ENCODE measurements at regions not wholly inside any gene's neighbourhood (a gene's known extent, or its start where the extent isn't known, plus 50 kb on each side); places are given as distances from the start of the nearest gene placed in this dataset.

- Mint-ChIP-seq H3K27me3 (ENCODE audit: low read depth) (peaks cover 3% of the 10 kb centered on the region; the same call in 1 of the 2 replicates), H3K4me1 (peaks cover 5 to 8% of the 10 kb centered on the region in 2 experiments; a peak in 3 of 4 replicates), H3K36me3 (ENCODE audit: insufficient read depth in 1 of 3, low read depth in 3 of 3) (no peaks in the 10 kb centered on the region), H3K27ac (no peak overlapping the region), H3K4me3 (no peak overlapping the region), H3K9me3 (no peaks in the 10 kb centered on the region; a peak in 1 of 5 replicates)
- no peak overlapping the region for H3T11ph ChIP-seq (ENCODE audit: low read length)
- no peaks in the 10 kb centered on the region for H3K9me3 ChIP-seq (ENCODE audit: control insufficient read depth, low read depth, low read length)
- no peak overlapping the region for H3K4me2 ChIP-seq (ENCODE audit: insufficient read depth, insufficient read length, low read length)
- no peak overlapping the region for H2AK5ac ChIP-seq (ENCODE audit: insufficient read length, low read length)
- no peak overlapping the region for H3K23ac ChIP-seq (ENCODE audit: insufficient read length, low read depth, low read length)
- H2BK15ac ChIP-seq (ENCODE audit: low read depth, low read length) = no peak overlapping the region
- WGBS (ENCODE audit: extremely low coverage, insufficient read length, low lambda C conversion rate) = no CpG with 5 or more reads among the region's 1 CpG
- no peak overlapping the region for H3K4ac ChIP-seq (ENCODE audit: low read depth, low read length)
- DNase-seq = no peak
- no peak overlapping the region for H3K18ac ChIP-seq (ENCODE audit: insufficient read length, low read depth, low read length)
- H3K27me3 ChIP-seq (ENCODE audit: insufficient read depth, low read length) = no peaks in the 10 kb centered on the region
- H3K27ac ChIP-seq (ENCODE audit: insufficient read length, low read depth, low read length) = no peak overlapping the region
- H2AFZ ChIP-seq (ENCODE audit: low read length) = no peak overlapping the region
- H2BK120ac ChIP-seq (ENCODE audit: low read depth, low read length, poor library complexity, severe bottlenecking) = no peak overlapping the region
- H4K91ac ChIP-seq (ENCODE audit: insufficient read length, low read depth, low read length) = no peak overlapping the region
- TF ChIP-seq CTCF (conservative IDR thresholded peaks at IDR 0.05) = no peak
- no peak overlapping the region for H2BK20ac ChIP-seq (ENCODE audit: low read depth, low read length, poor library complexity, severe bottlenecking)
- H3K79me2 ChIP-seq (ENCODE audit: insufficient read depth, low read length) = no peaks in the 10 kb centered on the region
- H3K4me1 ChIP-seq (ENCODE audit: insufficient read depth, low read length) = no peaks in the 10 kb centered on the region
- no peaks in the 10 kb centered on the region for H3K79me1 ChIP-seq (ENCODE audit: insufficient read depth, low read depth, low read length, poor library complexity, severe bottlenecking)
- H3K23me2 ChIP-seq (ENCODE audit: insufficient read length, low read depth, low read length, poor library complexity, severe bottlenecking) = no peaks in the 10 kb centered on the region
- H3K9ac ChIP-seq (ENCODE audit: extremely low read depth, insufficient read length, low read length) = no peak overlapping the region
- no peak overlapping the region for H4K8ac ChIP-seq (replicated peaks; ENCODE audit: insufficient read length, low read depth, low read length)
- H4K20me1 ChIP-seq (ENCODE audit: control insufficient read depth, insufficient read depth, insufficient read length) = no peaks in the 10 kb centered on the region
- H3K56ac ChIP-seq (ENCODE audit: insufficient read length, low read depth, low read length) = no peak overlapping the region
- no peak overlapping the region for H4K5ac ChIP-seq (ENCODE audit: insufficient read length, low read depth, low read length)
- no peak overlapping the region for H2BK5ac ChIP-seq (ENCODE audit: insufficient read length, low read length)
- no peak overlapping the region for H3K14ac ChIP-seq (ENCODE audit: insufficient read depth, low read length)
- no peak overlapping the region for H2BK12ac ChIP-seq (ENCODE audit: insufficient read length, low read depth, low read length)
Observed at GRCh38 chr10:33416209-33416608, 81.7 kb upstream of the NRP1 start.

Measured in H9 (cell line).